Coronary artery (tissue), 2 donors: ENCODE measurements at regions not wholly inside any gene's neighbourhood (a gene's known extent, or its start where the extent isn't known, plus 50 kb on each side); places are given as distances from the start of the nearest gene placed in this dataset.

ENCODE experiments used
- DNase-seq: peaks from one replicate; pipeline ENCODE4 v3.0.0-alpha.2; 2017; ENCODE audit warnings: low spot score
- H3K27ac ChIP-seq, 2 donors: fragments of 200-600 bp; sonication (generic); one replicate each; pipeline ENCODE4 v1.5.1; 2016 to 2019
- H3K4me3 ChIP-seq: fragments of 200-600 bp; sonication (generic); 2 replicates; pipeline ENCODE4 v1.5.1; 2016; ENCODE audit warnings: mild to moderate bottlenecking, moderate library complexity
- CTCF ChIP-seq: fragments of 200-600 bp; sonication (generic); IDR thresholded peaks from one replicate; pipeline ENCODE4 v1.5.1; 2019; ENCODE audit warnings: antibody characterized with exemption

DNA sequence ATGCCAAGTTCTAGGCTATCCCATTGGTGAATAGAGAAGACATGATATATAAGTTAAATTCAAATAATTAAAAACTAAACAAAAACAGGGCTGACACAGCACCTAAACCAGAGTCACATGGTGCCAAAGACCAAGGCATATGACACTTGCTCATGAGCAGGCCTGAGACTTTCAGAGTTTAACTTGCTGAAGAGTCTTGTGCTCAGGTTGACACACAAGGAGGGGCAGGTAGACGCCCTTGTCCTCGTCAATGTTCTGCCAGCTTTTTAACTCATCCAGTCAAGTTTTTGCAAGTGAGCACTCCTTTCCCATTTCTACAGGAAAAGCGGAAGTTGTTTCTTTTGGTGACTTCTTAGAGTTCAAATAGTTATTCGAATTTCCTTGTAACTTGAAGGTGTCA lies 289.7 kb downstream of the CYRIA start:
- no peak for DNase-seq
- Histone ChIP-seq H3K4me3 (no peak overlapping the region), H3K27ac (no peak overlapping the region)
- TF ChIP-seq CTCF, result no peak

GRCh38 chr2:16375351-16375750 lies 290.3 kb downstream of the CYRIA start:
- H3K4me3 ChIP-seq, result no peak overlapping the region
- no peak overlapping the region for H3K27ac ChIP-seq
- TF ChIP-seq CTCF, result no peak
- no peak for DNase-seq

GRCh38 chr2:16374671-16375070 lies 291.0 kb downstream of the CYRIA start:
- Histone ChIP-seq H3K4me3 (no peak overlapping the region), H3K27ac (no peak overlapping the region)
- no peak for TF ChIP-seq CTCF
- DNase-seq, result no peak

DNA sequence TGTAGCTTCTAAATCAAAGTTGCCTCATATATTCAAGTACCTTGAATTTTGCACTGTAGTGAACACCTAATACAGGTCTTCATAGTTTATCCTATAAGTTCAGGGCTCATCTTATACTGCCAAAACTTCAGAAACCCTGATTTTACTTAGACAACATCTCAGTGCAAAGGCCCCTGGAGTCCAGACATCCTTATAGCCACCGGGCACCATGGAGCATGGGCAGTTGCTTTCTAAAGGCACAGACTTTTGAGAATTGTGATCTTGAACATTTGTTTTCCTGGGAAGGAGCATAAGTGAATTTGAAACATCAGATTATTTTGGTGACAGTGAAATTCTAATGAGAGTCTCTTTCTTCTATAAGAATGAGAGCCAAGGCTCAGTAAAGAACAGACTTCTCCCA lies 292.3 kb downstream of the CYRIA start:
- Histone ChIP-seq H3K27ac (no peak overlapping the region), H3K4me3 (no peak overlapping the region)
- no peak for DNase-seq
- no peak for TF ChIP-seq CTCF

DNA sequence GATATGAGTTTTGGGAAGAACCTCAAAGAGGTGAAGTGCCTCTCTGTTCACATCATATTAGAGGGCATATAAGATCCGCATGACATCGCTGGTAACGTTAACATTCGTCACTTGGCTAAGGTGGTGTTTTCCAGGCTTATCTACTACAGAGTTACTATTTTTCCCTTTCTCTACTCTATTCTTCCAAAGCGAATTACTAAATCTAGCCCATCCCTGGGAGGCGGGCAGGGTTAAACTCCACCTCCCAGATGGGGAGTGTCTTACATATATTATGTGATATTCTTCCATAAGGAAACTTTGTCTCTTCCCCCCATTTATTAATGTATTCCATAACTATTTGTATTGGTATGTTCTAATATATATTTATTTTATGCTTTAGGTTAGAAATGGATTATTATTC lies 293.9 kb downstream of the CYRIA start:
- Histone ChIP-seq H3K4me3 (no peak overlapping the region), H3K27ac (no peak overlapping the region)
- TF ChIP-seq CTCF, result no peak
- no peak for DNase-seq

GRCh38 chr2:16368951-16369350 lies 296.7 kb downstream of the CYRIA start:
- H3K27ac ChIP-seq, result no peak overlapping the region
- no peak overlapping the region for H3K4me3 ChIP-seq
- no peak for DNase-seq
- TF ChIP-seq CTCF, result no peak

DNA sequence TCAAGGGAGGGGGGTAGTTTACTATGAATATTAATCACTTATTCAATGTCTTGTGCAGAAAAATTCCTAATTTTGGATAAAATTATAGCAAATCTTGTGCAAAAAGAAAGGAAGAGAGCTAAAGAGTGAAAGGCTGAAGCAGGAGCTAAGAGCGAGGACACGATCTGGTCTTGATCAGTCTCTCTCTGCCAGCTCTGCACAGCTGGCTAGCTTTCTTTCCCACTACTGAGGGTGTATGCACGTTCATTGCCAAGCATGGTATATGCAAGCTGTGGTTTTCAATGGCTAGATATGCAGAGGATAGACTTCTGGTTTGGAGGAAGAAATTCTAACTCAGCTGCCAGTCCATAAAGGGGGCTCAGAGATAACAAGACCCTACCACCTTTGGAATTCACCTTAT lies 297.3 kb downstream of the CYRIA start:
- TF ChIP-seq CTCF, result no peak
- H3K27ac ChIP-seq, result no peak overlapping the region
- DNase-seq, result no peak
- no peak overlapping the region for H3K4me3 ChIP-seq
